SK-N-SH treated with all-trans-retinoic acid at 6 μM for 48 hours (cell line): ENCODE measurements at regions not wholly inside any gene's neighbourhood (a gene's known extent, or its start where the extent isn't known, plus 50 kb on each side); places are given as distances from the start of the nearest gene placed in this dataset.

Experiments used
- ATAC-seq: fragments of 200-7000 bp; cut with Tn5 transposase; 3 replicates; pipeline ENCODE4 v1.9.1; 2020; ENCODE audit warnings: mild to moderate bottlenecking, moderate library complexity
- ARNTL ChIP-seq: fragments of 450-650 bp; formaldehyde crosslinking; IDR thresholded peaks from 2 replicates; pipeline ENCODE4 v1.5.0; 2020; ENCODE audit warnings: low read depth, mild to moderate bottlenecking, moderate library complexity, borderline replicate concordance
- BACH2 ChIP-seq: fragments of 250-450 bp; sonication (Bioruptor Pico); IDR thresholded peaks from 2 replicates; pipeline ENCODE4 v1.9.0; 2021; ENCODE audit warnings: mild to moderate bottlenecking, borderline replicate concordance
- ESRRG ChIP-seq: fragments of 250-450 bp; sonication (Bioruptor Pico); IDR thresholded peaks from 2 replicates; pipeline ENCODE4 v1.6.1; 2021; ENCODE audit warnings: mild to moderate bottlenecking
- GLIS3 ChIP-seq: fragments of 250-450 bp; sonication (Bioruptor Pico); IDR thresholded peaks from 2 replicates; pipeline ENCODE4 v1.5.0; 2020; ENCODE audit warnings: mild to moderate bottlenecking, moderate library complexity
- ISL1 ChIP-seq: fragments of 250-450 bp; sonication (Bioruptor Pico); IDR thresholded peaks from 2 replicates; pipeline ENCODE4 v2.1.2; 2022; ENCODE audit warnings: mild to moderate bottlenecking, moderate library complexity
- OSR1 ChIP-seq: fragments of 250-450 bp; sonication (Bioruptor Pico); IDR thresholded peaks from 2 replicates; pipeline ENCODE4 v1.8.0; 2022; ENCODE audit warnings: moderate library complexity, mild to moderate bottlenecking, inconsistent platforms
- PPARA ChIP-seq: fragments of 250-450 bp; sonication (Bioruptor Pico); IDR thresholded peaks from 2 replicates; pipeline ENCODE4 v1.5.0; 2020; ENCODE audit warnings: mild to moderate bottlenecking, borderline replicate concordance
- RARB ChIP-seq: fragments of 250-450 bp; sonication (Bioruptor Pico); IDR thresholded peaks from 2 replicates; pipeline ENCODE4 v1.8.0; 2021; ENCODE audit warnings: mild to moderate bottlenecking, moderate library complexity
- SNAI2 ChIP-seq: fragments of 250-450 bp; sonication (Bioruptor Pico); IDR thresholded peaks from 2 replicates; pipeline ENCODE4 v1.5.0; 2020; ENCODE audit warnings: mild to moderate bottlenecking, moderate library complexity
- TCF4 ChIP-seq: fragments of 250-450 bp; sonication (Bioruptor Pico); IDR thresholded peaks from 2 replicates; pipeline ENCODE4 v1.8.0; 2021; ENCODE audit warnings: mild to moderate bottlenecking, moderate library complexity, borderline replicate concordance
- TOX ChIP-seq: fragments of 250-450 bp; sonication (Bioruptor Pico); IDR thresholded peaks from 2 replicates; pipeline ENCODE4 v1.8.0; 2021; ENCODE audit warnings: mild to moderate bottlenecking, moderate library complexity, borderline replicate concordance
- ZC3H10 ChIP-seq: fragments of 250-450 bp; sonication (Bioruptor Pico); IDR thresholded peaks from 2 replicates; pipeline ENCODE4 v1.5.1; 2021; ENCODE audit warnings: mild to moderate bottlenecking, moderate library complexity
- ZNF565 ChIP-seq: fragments of 450-650 bp; formaldehyde crosslinking; conservative IDR thresholded peaks from 2 replicates; pipeline ENCODE4 v1.5.0; 2020; ENCODE audit warnings: low read depth, mild to moderate bottlenecking, moderate library complexity
- ZNF70 ChIP-seq: fragments of 450-650 bp; formaldehyde crosslinking; IDR thresholded peaks from 2 replicates; pipeline ENCODE4 v1.5.0; 2020; ENCODE audit warnings: mild to moderate bottlenecking, moderate library complexity
- ZNF8 ChIP-seq: fragments of 450-650 bp; formaldehyde crosslinking; IDR thresholded peaks from 2 replicates; pipeline ENCODE4 v1.5.0; 2020; ENCODE audit warnings: mild to moderate bottlenecking, moderate library complexity
- TF ChIP-seq, protein P1 (sequence below): fragments of 250-450 bp; sonication (Bioruptor Pico); IDR thresholded peaks from 2 replicates; pipeline ENCODE4 v1.8.0; 2021; ENCODE audit warnings: low read depth, mild to moderate bottlenecking, moderate library complexity, borderline replicate concordance
- TF ChIP-seq, protein P2 (sequence below): fragments of 250-450 bp; sonication (Bioruptor Pico); IDR thresholded peaks from 2 replicates; pipeline ENCODE4 v1.5.1; 2020; ENCODE audit warnings: low read depth, mild to moderate bottlenecking, moderate library complexity
- TF ChIP-seq, protein P3 (sequence below): fragments of 250-450 bp; sonication (Bioruptor Pico); IDR thresholded peaks from 2 replicates; pipeline ENCODE4 v1.8.0; 2020; ENCODE audit warnings: mild to moderate bottlenecking, moderate library complexity, borderline replicate concordance
- TF ChIP-seq, protein P4 (sequence below): fragments of 250-450 bp; sonication (Bioruptor Pico); IDR thresholded peaks from 2 replicates; pipeline ENCODE4 v1.5.1; 2021; ENCODE audit warnings: mild to moderate bottlenecking, moderate library complexity
- TF ChIP-seq, protein P5 (sequence below): fragments of 250-450 bp; sonication (Bioruptor Pico); IDR thresholded peaks from 2 replicates; pipeline ENCODE4 v1.5.0; 2020; ENCODE audit warnings: mild to moderate bottlenecking, moderate library complexity

DNA sequence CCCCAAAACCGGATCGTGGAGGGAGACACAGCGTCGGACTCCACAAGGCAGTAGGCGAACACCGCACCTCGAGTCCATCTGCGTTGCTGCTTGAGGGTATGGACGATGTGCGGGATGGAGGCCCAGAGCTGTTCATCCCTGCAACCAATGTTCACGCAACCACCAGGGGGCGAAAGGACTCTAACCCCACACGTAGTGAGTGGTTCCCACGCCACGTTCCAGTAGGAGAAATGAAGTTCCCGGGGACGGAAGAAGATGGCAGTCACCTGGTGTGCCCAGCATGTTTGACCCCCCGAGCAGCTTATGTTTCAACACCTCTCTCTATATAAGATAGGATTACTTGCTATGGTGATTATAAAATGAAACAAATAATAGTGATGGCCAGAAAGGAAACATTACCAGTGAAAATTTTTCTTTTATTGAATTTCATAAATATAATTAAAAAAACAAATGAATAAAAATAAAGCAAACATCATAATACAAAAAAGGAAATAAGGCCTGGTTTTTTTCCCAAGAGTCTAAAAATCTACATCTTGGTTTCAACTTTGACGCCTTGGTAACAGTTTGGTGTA, 184.3 kb downstream of the SH3BP4 start (continued):
- TF ChIP-seq, protein P1, sequence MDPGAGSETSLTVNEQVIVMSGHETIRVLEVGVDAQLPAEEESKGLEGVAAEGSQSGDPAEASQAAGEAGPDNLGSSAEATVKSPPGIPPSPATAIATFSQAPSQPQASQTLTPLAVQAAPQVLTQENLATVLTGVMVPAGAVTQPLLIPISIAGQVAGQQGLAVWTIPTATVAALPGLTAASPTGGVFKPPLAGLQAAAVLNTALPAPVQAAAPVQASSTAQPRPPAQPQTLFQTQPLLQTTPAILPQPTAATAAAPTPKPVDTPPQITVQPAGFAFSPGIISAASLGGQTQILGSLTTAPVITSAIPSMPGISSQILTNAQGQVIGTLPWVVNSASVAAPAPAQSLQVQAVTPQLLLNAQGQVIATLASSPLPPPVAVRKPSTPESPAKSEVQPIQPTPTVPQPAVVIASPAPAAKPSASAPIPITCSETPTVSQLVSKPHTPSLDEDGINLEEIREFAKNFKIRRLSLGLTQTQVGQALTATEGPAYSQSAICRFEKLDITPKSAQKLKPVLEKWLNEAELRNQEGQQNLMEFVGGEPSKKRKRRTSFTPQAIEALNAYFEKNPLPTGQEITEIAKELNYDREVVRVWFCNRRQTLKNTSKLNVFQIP (CRISPR knock-in tag), result no peak
- TF ChIP-seq SNAI2 (CRISPR knock-in tag), result no peak

DNA sequence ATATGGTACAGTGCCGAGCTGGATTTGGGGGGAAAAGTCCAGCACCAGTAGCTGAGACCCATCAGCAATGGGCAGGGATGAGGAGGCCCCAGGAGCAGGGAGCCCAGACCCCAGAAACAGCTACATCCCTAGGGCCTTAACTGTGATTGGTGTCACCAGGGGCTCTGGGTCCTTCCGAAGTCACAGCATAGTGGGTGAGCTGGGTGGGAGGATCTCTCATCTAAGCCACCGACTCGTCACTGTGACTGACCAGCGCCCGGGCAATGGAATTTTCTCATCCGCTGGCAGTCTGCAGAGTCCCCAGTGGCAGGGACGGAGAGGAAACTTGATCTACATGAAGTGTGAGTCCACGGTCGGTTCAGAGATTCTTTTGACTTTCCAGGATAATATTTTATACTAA, 186.5 kb downstream of the SH3BP4 start:
- no peak for ATAC-seq
- TF ChIP-seq, protein P2, sequence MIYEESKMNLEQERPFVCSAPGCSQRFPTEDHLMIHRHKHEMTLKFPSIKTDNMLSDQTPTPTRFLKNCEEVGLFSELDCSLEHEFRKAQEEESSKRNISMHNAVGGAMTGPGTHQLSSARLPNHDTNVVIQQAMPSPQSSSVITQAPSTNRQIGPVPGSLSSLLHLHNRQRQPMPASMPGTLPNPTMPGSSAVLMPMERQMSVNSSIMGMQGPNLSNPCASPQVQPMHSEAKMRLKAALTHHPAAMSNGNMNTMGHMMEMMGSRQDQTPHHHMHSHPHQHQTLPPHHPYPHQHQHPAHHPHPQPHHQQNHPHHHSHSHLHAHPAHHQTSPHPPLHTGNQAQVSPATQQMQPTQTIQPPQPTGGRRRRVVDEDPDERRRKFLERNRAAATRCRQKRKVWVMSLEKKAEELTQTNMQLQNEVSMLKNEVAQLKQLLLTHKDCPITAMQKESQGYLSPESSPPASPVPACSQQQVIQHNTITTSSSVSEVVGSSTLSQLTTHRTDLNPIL (CRISPR knock-in tag), result no peak
- TF ChIP-seq TOX (CRISPR knock-in tag) (no peak), ZC3H10 (CRISPR knock-in tag) (no peak)

DNA sequence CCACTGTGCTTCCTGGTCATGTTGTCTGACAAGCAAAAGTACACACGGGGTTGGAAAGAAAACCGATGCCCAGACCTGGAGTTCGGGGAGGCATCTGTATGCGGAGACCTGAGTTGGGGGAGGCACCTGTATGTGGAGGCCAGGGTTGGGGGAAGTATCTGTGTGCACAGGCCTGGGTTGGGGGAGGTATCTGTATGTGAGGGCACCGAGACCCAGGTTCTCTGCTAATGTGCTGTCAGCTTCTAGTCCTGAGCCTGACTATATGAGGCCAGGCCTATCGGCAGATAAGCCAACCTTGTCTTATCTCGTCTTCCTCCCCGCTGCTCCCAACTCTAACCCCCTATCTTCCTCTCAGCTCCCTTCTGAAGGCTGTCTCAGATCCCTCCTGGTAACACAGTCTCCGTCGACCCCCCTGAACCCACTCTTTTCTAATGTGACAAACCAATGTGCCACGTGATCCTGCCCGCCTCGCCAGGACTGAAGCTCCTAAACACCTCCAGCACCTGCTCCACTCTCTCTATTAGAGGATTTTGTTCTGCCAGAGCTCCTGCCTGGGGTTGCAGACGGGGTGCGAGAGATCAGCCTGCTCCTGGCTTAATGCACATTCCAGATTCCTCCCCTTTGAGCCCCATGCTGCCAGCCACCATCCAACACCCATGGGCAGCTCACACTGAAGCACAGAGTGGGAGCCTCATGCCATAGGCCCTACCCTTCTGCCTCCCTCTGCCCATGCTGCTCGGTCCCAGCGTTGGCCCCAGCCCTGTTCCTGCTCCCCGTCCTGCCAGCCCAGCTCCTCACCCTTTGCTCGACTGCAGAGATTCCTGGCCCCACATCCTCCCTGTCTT, 188.4 kb downstream of the SH3BP4 start:
- no peak for ATAC-seq
- no peak for TF ChIP-seq ZNF70
- no peak for TF ChIP-seq ZC3H10 (CRISPR knock-in tag)
- TF ChIP-seq RARB (CRISPR knock-in tag), result no peak
- TF ChIP-seq TCF4 (CRISPR knock-in tag), result no peak
- TF ChIP-seq, protein P3, sequence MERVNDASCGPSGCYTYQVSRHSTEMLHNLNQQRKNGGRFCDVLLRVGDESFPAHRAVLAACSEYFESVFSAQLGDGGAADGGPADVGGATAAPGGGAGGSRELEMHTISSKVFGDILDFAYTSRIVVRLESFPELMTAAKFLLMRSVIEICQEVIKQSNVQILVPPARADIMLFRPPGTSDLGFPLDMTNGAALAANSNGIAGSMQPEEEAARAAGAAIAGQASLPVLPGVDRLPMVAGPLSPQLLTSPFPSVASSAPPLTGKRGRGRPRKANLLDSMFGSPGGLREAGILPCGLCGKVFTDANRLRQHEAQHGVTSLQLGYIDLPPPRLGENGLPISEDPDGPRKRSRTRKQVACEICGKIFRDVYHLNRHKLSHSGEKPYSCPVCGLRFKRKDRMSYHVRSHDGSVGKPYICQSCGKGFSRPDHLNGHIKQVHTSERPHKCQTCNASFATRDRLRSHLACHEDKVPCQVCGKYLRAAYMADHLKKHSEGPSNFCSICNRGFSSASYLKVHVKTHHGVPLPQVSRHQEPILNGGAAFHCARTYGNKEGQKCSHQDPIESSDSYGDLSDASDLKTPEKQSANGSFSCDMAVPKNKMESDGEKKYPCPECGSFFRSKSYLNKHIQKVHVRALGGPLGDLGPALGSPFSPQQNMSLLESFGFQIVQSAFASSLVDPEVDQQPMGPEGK (CRISPR knock-in tag), result no peak
- no peak for TF ChIP-seq ISL1
- TF ChIP-seq, protein P2 (CRISPR knock-in tag), result no peak
- no peak for TF ChIP-seq ESRRG (CRISPR knock-in tag)
- TF ChIP-seq, protein P4, sequence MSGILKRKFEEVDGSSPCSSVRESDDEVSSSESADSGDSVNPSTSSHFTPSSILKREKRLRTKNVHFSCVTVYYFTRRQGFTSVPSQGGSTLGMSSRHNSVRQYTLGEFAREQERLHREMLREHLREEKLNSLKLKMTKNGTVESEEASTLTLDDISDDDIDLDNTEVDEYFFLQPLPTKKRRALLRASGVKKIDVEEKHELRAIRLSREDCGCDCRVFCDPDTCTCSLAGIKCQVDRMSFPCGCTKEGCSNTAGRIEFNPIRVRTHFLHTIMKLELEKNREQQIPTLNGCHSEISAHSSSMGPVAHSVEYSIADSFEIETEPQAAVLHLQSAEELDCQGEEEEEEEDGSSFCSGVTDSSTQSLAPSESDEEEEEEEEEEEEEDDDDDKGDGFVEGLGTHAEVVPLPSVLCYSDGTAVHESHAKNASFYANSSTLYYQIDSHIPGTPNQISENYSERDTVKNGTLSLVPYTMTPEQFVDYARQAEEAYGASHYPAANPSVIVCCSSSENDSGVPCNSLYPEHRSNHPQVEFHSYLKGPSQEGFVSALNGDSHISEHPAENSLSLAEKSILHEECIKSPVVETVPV (CRISPR knock-in tag), result no peak
- TF ChIP-seq, protein P1 (CRISPR knock-in tag), result no peak
- TF ChIP-seq, protein P5, sequence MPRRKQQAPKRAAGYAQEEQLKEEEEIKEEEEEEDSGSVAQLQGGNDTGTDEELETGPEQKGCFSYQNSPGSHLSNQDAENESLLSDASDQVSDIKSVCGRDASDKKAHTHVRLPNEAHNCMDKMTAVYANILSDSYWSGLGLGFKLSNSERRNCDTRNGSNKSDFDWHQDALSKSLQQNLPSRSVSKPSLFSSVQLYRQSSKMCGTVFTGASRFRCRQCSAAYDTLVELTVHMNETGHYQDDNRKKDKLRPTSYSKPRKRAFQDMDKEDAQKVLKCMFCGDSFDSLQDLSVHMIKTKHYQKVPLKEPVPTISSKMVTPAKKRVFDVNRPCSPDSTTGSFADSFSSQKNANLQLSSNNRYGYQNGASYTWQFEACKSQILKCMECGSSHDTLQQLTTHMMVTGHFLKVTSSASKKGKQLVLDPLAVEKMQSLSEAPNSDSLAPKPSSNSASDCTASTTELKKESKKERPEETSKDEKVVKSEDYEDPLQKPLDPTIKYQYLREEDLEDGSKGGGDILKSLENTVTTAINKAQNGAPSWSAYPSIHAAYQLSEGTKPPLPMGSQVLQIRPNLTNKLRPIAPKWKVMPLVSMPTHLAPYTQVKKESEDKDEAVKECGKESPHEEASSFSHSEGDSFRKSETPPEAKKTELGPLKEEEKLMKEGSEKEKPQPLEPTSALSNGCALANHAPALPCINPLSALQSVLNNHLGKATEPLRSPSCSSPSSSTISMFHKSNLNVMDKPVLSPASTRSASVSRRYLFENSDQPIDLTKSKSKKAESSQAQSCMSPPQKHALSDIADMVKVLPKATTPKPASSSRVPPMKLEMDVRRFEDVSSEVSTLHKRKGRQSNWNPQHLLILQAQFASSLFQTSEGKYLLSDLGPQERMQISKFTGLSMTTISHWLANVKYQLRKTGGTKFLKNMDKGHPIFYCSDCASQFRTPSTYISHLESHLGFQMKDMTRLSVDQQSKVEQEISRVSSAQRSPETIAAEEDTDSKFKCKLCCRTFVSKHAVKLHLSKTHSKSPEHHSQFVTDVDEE (CRISPR knock-in tag), result no peak
- no peak for TF ChIP-seq ZNF565 (CRISPR knock-in tag)
- TF ChIP-seq ARNTL (CRISPR knock-in tag), result no peak
- TF ChIP-seq TOX (CRISPR knock-in tag), result no peak
- no peak for TF ChIP-seq GLIS3 (CRISPR knock-in tag)
- TF ChIP-seq BACH2 (CRISPR knock-in tag), result no peak
- TF ChIP-seq PPARA (CRISPR knock-in tag), result no peak
- TF ChIP-seq OSR1, result no peak
- no peak for TF ChIP-seq ZNF8 (CRISPR knock-in tag)
- no peak for TF ChIP-seq SNAI2 (CRISPR knock-in tag)
